GM12891 (cell line): ENCODE measurements at regions not wholly inside any gene's neighbourhood (a gene's known extent, or its start where the extent isn't known, plus 50 kb on each side); places are given as distances from the start of the nearest gene placed in this dataset.

Experiments used
- POLR2A ChIP-seq: IDR thresholded peaks from 2 replicates; pipeline ENCODE4 v1.6.1; 2011; ENCODE audit warnings: low read depth, low read length, control low read depth
- POLR2AphosphoS5 ChIP-seq: IDR thresholded peaks from 2 replicates; pipeline ENCODE4 v1.6.1; 2011; ENCODE audit warnings: low read depth, low read length, control low read depth
- SPI1 ChIP-seq: IDR thresholded peaks from 2 replicates; pipeline ENCODE4 v1.6.1; 2011; ENCODE audit warnings: low read depth, low read length, control low read depth
- TAF1 ChIP-seq: IDR thresholded peaks from 2 replicates; pipeline ENCODE4 v1.6.1; 2011; ENCODE audit warnings: low read depth, low read length, control low read depth

DNA sequence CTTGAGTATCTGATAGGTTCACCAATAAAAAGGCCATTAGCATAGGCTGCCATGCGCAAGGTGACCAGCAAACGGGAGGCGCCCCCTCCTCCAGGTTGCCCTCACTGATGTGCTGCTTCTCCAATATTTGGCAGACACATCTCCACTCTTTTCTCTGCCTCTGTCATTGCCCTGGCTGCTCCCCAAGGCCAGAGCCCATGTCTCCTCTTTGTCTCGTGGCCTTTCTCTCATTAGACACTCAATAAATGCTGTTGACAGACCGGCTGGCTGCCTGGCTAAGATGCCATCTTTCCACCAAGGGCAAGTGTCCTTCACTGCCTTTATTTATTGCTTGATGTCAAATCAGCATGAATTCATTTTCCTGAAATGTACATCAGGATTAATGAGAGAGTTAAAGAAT, 404.0 kb upstream of the KIF2A start:
- TF ChIP-seq POLR2A (no peak), POLR2AphosphoS5 (no peak), TAF1 (no peak), SPI1 (no peak)
